Loucy (cell line): ENCODE measurements at regions not wholly inside any gene's neighbourhood (a gene's known extent, or its start where the extent isn't known, plus 50 kb on each side); places are given as distances from the start of the nearest gene placed in this dataset.

Source experiments
- H2AFZ ChIP-seq: fragments of 200-600 bp; sonication (generic); 2 replicates; pipeline ENCODE4 v1.6.0; 2016; ENCODE audit warnings: antibody characterized with exemption, mild to moderate bottlenecking, low read length, moderate library complexity
- H3F3A ChIP-seq: fragments of 200-600 bp; 2 replicates; pipeline ENCODE4 v1.6.0; 2016; ENCODE audit warnings: antibody characterized with exemption, low read depth, mild to moderate bottlenecking
- H3K27me3 ChIP-seq: fragments of 200-600 bp; sonication (generic); 2 replicates; pipeline ENCODE4 v1.6.1; 2014; ENCODE audit warnings: low read length, mild to moderate bottlenecking; ENCODE audit not compliant: insufficient read depth, poor library complexity, severe bottlenecking
- H3K36me3 ChIP-seq: fragments of 200-600 bp; sonication (generic); 2 replicates; pipeline ENCODE4 v1.6.1; 2016; ENCODE audit warnings: low read length; ENCODE audit not compliant: insufficient read depth
- H3K4me1 ChIP-seq: fragments of 200-600 bp; sonication (generic); 2 replicates; pipeline ENCODE4 v1.5.1; 2014; ENCODE audit warnings: low read length, mild to moderate bottlenecking; ENCODE audit not compliant: insufficient read depth, poor library complexity, severe bottlenecking
- H3K4me2 ChIP-seq: fragments of 200-600 bp; sonication (generic); 2 replicates; pipeline ENCODE4 v1.6.0; 2014; ENCODE audit warnings: antibody characterized with exemption, low read length, low read depth, mild to moderate bottlenecking; ENCODE audit not compliant: poor library complexity, severe bottlenecking
- H3K4me3 ChIP-seq: fragments of 200-600 bp; sonication (generic); 2 replicates; pipeline ENCODE4 v1.5.1; 2014; ENCODE audit warnings: low read length, mild to moderate bottlenecking, mixed read lengths; ENCODE audit not compliant: poor library complexity, severe bottlenecking
- H3K79me2 ChIP-seq: fragments of 200-600 bp; sonication (generic); 2 replicates; pipeline ENCODE4 v1.6.1; 2014; ENCODE audit warnings: low read length; ENCODE audit not compliant: insufficient read depth
- H3K9ac ChIP-seq: fragments of 200-600 bp; sonication (generic); 2 replicates; pipeline ENCODE4 v1.6.0; 2014; ENCODE audit warnings: mild to moderate bottlenecking, low read depth, low read length, moderate library complexity; ENCODE audit not compliant: poor library complexity, severe bottlenecking
- H3K9me2 ChIP-seq: fragments of 200-600 bp; sonication (generic); replicated peaks from 2 replicates; pipeline ENCODE4 v1.6.1; 2016; ENCODE audit warnings: low read depth, low read length, mixed read lengths
- H3K9me3 ChIP-seq: fragments of 200-600 bp; sonication (generic); 2 replicates; pipeline ENCODE4 v1.6.1; 2014; ENCODE audit warnings: mild to moderate bottlenecking, antibody characterized with exemption, low read length, low read depth; ENCODE audit not compliant: insufficient read depth
- H4K20me1 ChIP-seq: fragments of 200-600 bp; sonication (generic); 2 replicates; pipeline ENCODE4 v1.6.0; 2014; ENCODE audit warnings: antibody characterized with exemption, low read length, mild to moderate bottlenecking; ENCODE audit not compliant: insufficient read depth, poor library complexity, severe bottlenecking
- EZH2phosphoT487 ChIP-seq: fragments of 200-600 bp; IDR thresholded peaks from 2 replicates; pipeline ENCODE4 v1.6.1; 2018; ENCODE audit warnings: antibody characterized with exemption, mild to moderate bottlenecking, moderate library complexity, borderline replicate concordance
- TF ChIP-seq, protein P1 (sequence below): fragments of 200-600 bp; sonication (generic); conservative IDR thresholded peaks from 2 replicates; pipeline ENCODE4 v1.5.1; 2014; ENCODE audit warnings: mild to moderate bottlenecking, antibody characterized with exemption, low read length

DNA sequence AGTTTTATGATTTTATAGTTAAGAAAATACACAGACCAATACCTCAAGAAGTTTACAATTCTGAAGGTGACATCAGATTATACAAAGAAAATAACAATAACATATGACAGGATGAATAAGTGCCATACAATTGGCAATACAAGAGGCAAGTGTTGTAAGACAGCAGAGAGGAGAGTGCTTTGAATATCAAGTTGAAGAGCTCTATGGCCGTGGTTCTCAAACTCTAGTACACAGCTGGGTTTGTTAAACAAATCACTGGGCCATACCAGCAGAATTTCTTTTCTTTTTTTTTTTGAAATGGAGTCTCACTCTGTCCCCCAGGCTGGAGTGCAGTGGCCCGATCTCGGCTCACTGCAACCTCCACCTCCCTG, 167.1 kb upstream of the NECTIN3 start:
- no peak overlapping the region for H3K4me3 ChIP-seq

DNA sequence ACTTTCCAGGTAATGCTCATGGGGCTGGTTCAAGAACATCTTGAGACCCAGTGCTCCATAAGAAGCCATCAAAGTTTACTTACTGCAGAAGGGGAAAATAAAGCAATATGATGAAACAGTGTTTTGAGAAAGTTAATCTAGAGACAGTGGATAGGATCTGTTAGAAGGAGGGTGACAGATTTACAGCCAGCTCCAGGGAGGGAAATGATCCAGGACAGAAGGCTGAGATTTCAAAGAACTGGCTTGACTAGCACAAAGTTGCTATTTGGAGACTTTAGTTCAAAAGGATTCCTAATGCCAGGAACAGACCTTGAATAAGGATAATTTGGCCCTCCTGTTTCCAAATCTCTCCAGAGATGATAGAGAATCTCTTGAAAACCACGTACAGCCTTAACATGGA, 166.5 kb upstream of the NECTIN3 start:
- H2AFZ ChIP-seq: no peak overlapping the region
- no peaks in the 10 kb centered on the region for H3K9me3 ChIP-seq
- H3K4me3 ChIP-seq: no peak overlapping the region
- no peak overlapping the region for H3K9ac ChIP-seq
- no peaks in the 10 kb centered on the region for H3K36me3 ChIP-seq
- no peaks in the 10 kb centered on the region for H3K27me3 ChIP-seq
- no peaks in the 10 kb centered on the region for H3F3A ChIP-seq
- H3K79me2 ChIP-seq: no peaks in the 10 kb centered on the region
- TF ChIP-seq, protein P1, sequence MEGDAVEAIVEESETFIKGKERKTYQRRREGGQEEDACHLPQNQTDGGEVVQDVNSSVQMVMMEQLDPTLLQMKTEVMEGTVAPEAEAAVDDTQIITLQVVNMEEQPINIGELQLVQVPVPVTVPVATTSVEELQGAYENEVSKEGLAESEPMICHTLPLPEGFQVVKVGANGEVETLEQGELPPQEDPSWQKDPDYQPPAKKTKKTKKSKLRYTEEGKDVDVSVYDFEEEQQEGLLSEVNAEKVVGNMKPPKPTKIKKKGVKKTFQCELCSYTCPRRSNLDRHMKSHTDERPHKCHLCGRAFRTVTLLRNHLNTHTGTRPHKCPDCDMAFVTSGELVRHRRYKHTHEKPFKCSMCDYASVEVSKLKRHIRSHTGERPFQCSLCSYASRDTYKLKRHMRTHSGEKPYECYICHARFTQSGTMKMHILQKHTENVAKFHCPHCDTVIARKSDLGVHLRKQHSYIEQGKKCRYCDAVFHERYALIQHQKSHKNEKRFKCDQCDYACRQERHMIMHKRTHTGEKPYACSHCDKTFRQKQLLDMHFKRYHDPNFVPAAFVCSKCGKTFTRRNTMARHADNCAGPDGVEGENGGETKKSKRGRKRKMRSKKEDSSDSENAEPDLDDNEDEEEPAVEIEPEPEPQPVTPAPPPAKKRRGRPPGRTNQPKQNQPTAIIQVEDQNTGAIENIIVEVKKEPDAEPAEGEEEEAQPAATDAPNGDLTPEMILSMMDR: no peak
- TF ChIP-seq EZH2phosphoT487: no peak
- H3K9me2 ChIP-seq: no peaks in the 10 kb centered on the region
- no peak overlapping the region for H3K4me2 ChIP-seq
- H3K4me1 ChIP-seq: no peaks in the 10 kb centered on the region
- H4K20me1 ChIP-seq: no peaks in the 10 kb centered on the region

More for the DNA sequence above, 167.1 kb upstream of the NECTIN3 start:
- H3K36me3 ChIP-seq: no peaks in the 10 kb centered on the region
- TF ChIP-seq EZH2phosphoT487: no peak
- TF ChIP-seq, protein P1: no peak
- H3K27me3 ChIP-seq: no peaks in the 10 kb centered on the region
- no peaks in the 10 kb centered on the region for H3K9me3 ChIP-seq
- H4K20me1 ChIP-seq: no peaks in the 10 kb centered on the region
- no peak overlapping the region for H3K9ac ChIP-seq
- no peaks in the 10 kb centered on the region for H3K4me1 ChIP-seq
- no peak overlapping the region for H2AFZ ChIP-seq
- H3K9me2 ChIP-seq: no peaks in the 10 kb centered on the region
- no peaks in the 10 kb centered on the region for H3K79me2 ChIP-seq
- no peak overlapping the region for H3K4me2 ChIP-seq
- no peaks in the 10 kb centered on the region for H3F3A ChIP-seq

- Histone ChIP-seq H3K4me2 (no peak overlapping the region), H3F3A (no peaks in the 10 kb centered on the region), H4K20me1 (no peaks in the 10 kb centered on the region)
Observed at GRCh38 chr3:110909839-110910238, 161.8 kb upstream of the NECTIN3 start.

More at GRCh38 chr3:110909839-110910238, 161.8 kb upstream of the NECTIN3 start:
- H3K36me3 ChIP-seq: no peaks in the 10 kb centered on the region
- H3K9me3 ChIP-seq: no peaks in the 10 kb centered on the region
- no peak overlapping the region for H3K4me3 ChIP-seq
- H3K27me3 ChIP-seq: no peaks in the 10 kb centered on the region
- H2AFZ ChIP-seq: no peak overlapping the region
- no peaks in the 10 kb centered on the region for H3K9me2 ChIP-seq
- no peaks in the 10 kb centered on the region for H3K4me1 ChIP-seq
- TF ChIP-seq, protein P1: no peak
- no peak for TF ChIP-seq EZH2phosphoT487
- H3K9ac ChIP-seq: no peak overlapping the region
- H3K79me2 ChIP-seq: no peaks in the 10 kb centered on the region
